K562 (cell line): ENCODE measurements at regions not wholly inside any gene's neighbourhood (a gene's known extent, or its start where the extent isn't known, plus 50 kb on each side); places are given as distances from the start of the nearest gene placed in this dataset.
"Not testable (repeated sequence)": the region's sequence is repeated elsewhere in the genome, so short reads cannot be mapped to it uniquely, and the experiment has no call there.

Experiments
- ATAC-seq: fragments of 200-7000 bp; cut with Tn5 transposase; 3 replicates; pipeline ENCODE4 v1.9.1; 2020; ENCODE audit warnings: moderate library complexity
- BruUV-seq: library from RNA; stranded (reverse); fragments of 400-500 nt; replicated peaks from 2 replicates; lab custom pipeline; 2021; lab: Mats Ljungman, UMichigan
- CTCF ChIA-PET: fragments of 300-600 bp; formaldehyde crosslinking; extraction: SDS; loops from one replicate; lab custom pipeline; 2021; ENCODE audit warnings: low intra/inter-chr PET ratio; lab: Yijun Ruan, JAX
- POLR2A ChIA-PET: fragments of 300-600, 350-650 bp; sonication (Branson Sonifier 250); formaldehyde crosslinking; extraction: SDS; loops from one replicate; lab custom pipeline; 2021; ENCODE audit warnings: antibody characterized with exemption, inconsistent platforms; lab: Yijun Ruan, JAX
- DNase-seq, 4 experiments: peaks; one replicate each; pipeline versions ENCODE4 v3.0.0 to v3.0.0-alpha.2; 2011 to 2018; ENCODE audit warnings: low spot score in 3 of 4, mixed read lengths in 3 of 4; ENCODE audit errors: extremely low read depth in 1 of 4
- FAIRE-seq: peaks from 2 replicates; lab custom pipeline; 2011; peaks lifted over from hg19 to GRCh38; lab: Jason Lieb, UNC
- H2AFZ ChIP-seq: 2 replicates; pipeline ENCODE4 v1.6.0; 2011; ENCODE audit warnings: low read depth, low read length, control low read depth, inconsistent platforms
- H3K27ac ChIP-seq: fragments of 200-600 bp; 3 replicates; pipeline ENCODE4 v1.8.0; 2011; ENCODE audit warnings: low read depth, mild to moderate bottlenecking, control low read depth, inconsistent platforms, low read length, moderate library complexity, mixed read lengths; ENCODE audit errors: extremely low read depth
- H3K27me3 ChIP-seq, 2 experiments: fragments of 300-600 bp in 1 of 2; 2 replicates in 1 of 2; 3 replicates in 1 of 2; pipeline versions ENCODE4 v1.6.0 to v1.8.0; 2011; ENCODE audit warnings: inconsistent platforms in 2 of 2, low read length in 2 of 2, mild to moderate bottlenecking in 1 of 2, mixed read lengths in 1 of 2, moderate library complexity in 1 of 2; ENCODE audit not compliant: control insufficient read depth in 2 of 2, insufficient read depth in 2 of 2
- H3K36me3 ChIP-seq: fragments of 300-600 bp; 3 replicates; pipeline ENCODE4 v1.8.0; 2011; ENCODE audit warnings: mild to moderate bottlenecking, low read length, inconsistent platforms; ENCODE audit not compliant: control insufficient read depth, insufficient read depth
- H3K4me1 ChIP-seq, 2 experiments: fragments of 200-600 bp in 1 of 2; replicated peaks in 1 of 2; 2 replicates in 1 of 2; 3 replicates in 1 of 2; pipeline versions ENCODE4 v1.5.1 to v1.8.0; 2011; ENCODE audit warnings: inconsistent platforms in 2 of 2, low read length in 2 of 2, mild to moderate bottlenecking in 1 of 2, mixed read lengths in 1 of 2, moderate library complexity in 1 of 2; ENCODE audit not compliant: control insufficient read depth in 2 of 2, insufficient read depth in 2 of 2
- H3K4me2 ChIP-seq: 2 replicates; pipeline ENCODE4 v1.6.1; 2011; ENCODE audit warnings: low read length, control low read depth, inconsistent platforms, mixed read lengths; ENCODE audit not compliant: insufficient read depth
- H3K4me3 ChIP-seq: fragments of 200-600 bp; sonication (generic), shearing (Covaris generic); 2 replicates; pipeline ENCODE4 v1.5.1; 2016; ENCODE audit warnings: control low read depth, inconsistent platforms
- H3K79me2 ChIP-seq: fragments of 200-600 bp; 3 replicates; pipeline ENCODE4 v1.8.0; 2011; ENCODE audit warnings: low read length, inconsistent platforms; ENCODE audit not compliant: control insufficient read depth, insufficient read depth
- H3K9ac ChIP-seq, 2 experiments: 2 replicates each; pipeline versions ENCODE4 v1.6.0 to v1.6.1; 2011; ENCODE audit warnings: low read depth in 2 of 2, low read length in 2 of 2, control low read depth in 1 of 2, inconsistent platforms in 1 of 2, mild to moderate bottlenecking in 1 of 2, mixed read lengths in 1 of 2; ENCODE audit not compliant: insufficient read depth in 1 of 2
- H3K9me1 ChIP-seq: one replicate; pipeline ENCODE4 v1.6.0; 2011; ENCODE audit warnings: inconsistent platforms, mild to moderate bottlenecking, low read length, moderate library complexity; ENCODE audit not compliant: control insufficient read depth, insufficient read depth
- H3K9me3 ChIP-seq: replicated peaks from 2 replicates; pipeline ENCODE4 v1.5.1; 2011; ENCODE audit warnings: low read depth, low read length, inconsistent platforms; ENCODE audit not compliant: control insufficient read depth, insufficient read depth
- H4K20me1 ChIP-seq: replicated peaks from 2 replicates; pipeline ENCODE4 v1.6.1; 2011; ENCODE audit warnings: low read length, inconsistent platforms, mixed read lengths; ENCODE audit not compliant: control insufficient read depth, insufficient read depth
- E2F3 ChIP-seq: fragments of 250-450 bp; sonication (Bioruptor Pico); IDR thresholded peaks from 2 replicates; pipeline ENCODE4 v1.4.0; 2020; ENCODE audit warnings: mild to moderate bottlenecking
- E4F1 ChIP-seq: fragments of 250-450 bp; sonication (Bioruptor Pico); IDR thresholded peaks from 2 replicates; pipeline ENCODE4 v1.5.0; 2021; ENCODE audit warnings: mild to moderate bottlenecking, borderline replicate concordance
- GATAD2A ChIP-seq: fragments of 450-650 bp; IDR thresholded peaks from 2 replicates; pipeline ENCODE4 v1.6.1; 2017
- ZNF3 ChIP-seq: fragments of 250-450 bp; sonication (Bioruptor Pico); IDR thresholded peaks from 2 replicates; pipeline ENCODE4 v1.5.0; 2021; ENCODE audit warnings: mild to moderate bottlenecking, moderate library complexity
- WGBS: fragments of 100-300 bp; shearing (Covaris generic); methylation state at CpG from one replicate; pipeline ENCODE4 v1.1.6; 2016; ENCODE audit warnings: low coverage, mixed read lengths; ENCODE audit not compliant: insufficient coverage; ENCODE audit errors: missing lambda C conversion rate; 5-methylcytosine and 5-hydroxymethylcytosine counted together
- in situ Hi-C: fragments of 300-500 bp; cut with MboI; formaldehyde crosslinking; loops from 4 replicates; pipeline ENCODE4 v1.15.0; 2018; ENCODE audit warnings: inconsistent platforms, mixed read lengths
- intact Hi-C: fragments of 100-400 bp; cut with micrococcal nuclease; formaldehyde crosslinking; loops from 2 replicates; pipeline ENCODE4 v1.14.2; 2022

- CTCF ChIA-PET: no interaction called here
- H3K9ac ChIP-seq: no peak overlapping the region
- no peak overlapping the region for H3K27ac ChIP-seq
- no peaks in the 10 kb centered on the region for H3K9me1 ChIP-seq
- FAIRE-seq: no peak
- H3K9me3 ChIP-seq: no peaks in the 10 kb centered on the region
- no peak for DNase-seq
- no peak overlapping the region for H3K4me2 ChIP-seq
- no peaks in the 10 kb centered on the region for H3K36me3 ChIP-seq
- no peak for ATAC-seq
- H3K79me2 ChIP-seq: no peaks in the 10 kb centered on the region
- no peak overlapping the region for H3K4me3 ChIP-seq
- TF ChIP-seq E2F3 (CRISPR knock-in tag) (no peak), E4F1 (no peak), ZNF3 (CRISPR knock-in tag) (no peak), GATAD2A (no peak)
- H3K4me1 ChIP-seq: no peaks in the 10 kb centered on the region
- POLR2A ChIA-PET: no interaction called here
- 6% methylated on average over 1 of the region's 1 CpG for WGBS
- H2AFZ ChIP-seq: no peak overlapping the region
- H4K20me1 ChIP-seq: no peaks in the 10 kb centered on the region
- no TSS peak for BruUV-seq
- H3K27me3 ChIP-seq: no peaks in the 10 kb centered on the region
- intact Hi-C loops: no loop called here
- in situ Hi-C loops: no loop called here
These were observed 121.0 kb upstream of the CCDC180 start for GRCh38 chr9:97186493-97186892.

GRCh38 chr9:97182532-97182931, 124.9 kb upstream of the CCDC180 start:
- BruUV-seq, H3K36me3 ChIP-seq, ATAC-seq, H3K79me2 ChIP-seq, FAIRE-seq, H3K4me2 ChIP-seq, CTCF ChIA-PET, POLR2A ChIA-PET, H3K4me1 ChIP-seq, H3K27me3 ChIP-seq, DNase-seq, H3K27ac ChIP-seq, H3K9me1 ChIP-seq, intact Hi-C loops, H2AFZ ChIP-seq, H3K9ac ChIP-seq, H3K9me3 ChIP-seq, in situ Hi-C loops, H4K20me1 ChIP-seq, H3K4me3 ChIP-seq: not testable (repeated sequence)
- WGBS: 0% methylated on average over 2 of the region's 2 CpGs
